AG04449 (cell line): ENCODE measurements at regions not wholly inside any gene's neighbourhood (a gene's known extent, or its start where the extent isn't known, plus 50 kb on each side); places are given as distances from the start of the nearest gene placed in this dataset.

ENCODE experiments used
- CTCF ChIA-PET: fragments of 350-600 bp; formaldehyde crosslinking; extraction: SDS; loops from one replicate; lab custom pipeline; 2021; ENCODE audit warnings: antibody characterized with exemption; lab: Yijun Ruan, JAX
- POLR2A ChIA-PET: fragments of 400-600, 350-600 bp; formaldehyde crosslinking; extraction: SDS; loops from one replicate; lab custom pipeline; 2020; ENCODE audit warnings: antibody characterized with exemption, inconsistent platforms; lab: Yijun Ruan, JAX
- DNase-seq: peaks from one replicate; pipeline ENCODE4 v3.0.0-alpha.2; 2010; ENCODE audit warnings: low read depth, low spot score
- H3K4me3 ChIP-seq: 2 replicates; pipeline ENCODE4 v1.5.1; 2011; ENCODE audit warnings: low read depth, mild to moderate bottlenecking, control low read depth, low read length
- TF ChIP-seq, protein P1 (sequence below): IDR thresholded peaks from one replicate; pipeline ENCODE4 v1.5.1; 2011; ENCODE audit warnings: mild to moderate bottlenecking, moderate library complexity, low read length, control low read depth, inconsistent platforms; ENCODE audit not compliant: insufficient read depth; ENCODE audit errors: missing control alignments

DNA sequence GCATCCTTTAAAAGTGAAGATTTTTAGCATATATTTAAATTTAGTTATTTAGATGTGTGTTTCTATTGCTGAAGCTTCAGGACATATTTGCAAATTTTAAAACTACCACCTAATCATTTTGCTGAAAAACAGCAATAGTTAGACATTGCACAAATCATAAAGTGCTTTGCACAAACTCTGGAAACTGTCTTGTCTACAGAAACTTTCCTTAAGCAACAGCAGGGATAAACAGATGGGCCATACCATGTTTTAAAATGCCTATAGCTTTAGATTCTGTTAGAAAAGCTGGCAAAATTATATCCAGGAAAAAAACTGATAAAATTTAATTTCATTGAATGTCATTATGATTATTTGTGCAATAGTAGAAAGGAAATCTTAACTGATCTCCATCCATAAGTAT, 1313.9 kb upstream of the ACVR2A start:
- CTCF ChIA-PET = no interaction called here
- TF ChIP-seq, protein P1, sequence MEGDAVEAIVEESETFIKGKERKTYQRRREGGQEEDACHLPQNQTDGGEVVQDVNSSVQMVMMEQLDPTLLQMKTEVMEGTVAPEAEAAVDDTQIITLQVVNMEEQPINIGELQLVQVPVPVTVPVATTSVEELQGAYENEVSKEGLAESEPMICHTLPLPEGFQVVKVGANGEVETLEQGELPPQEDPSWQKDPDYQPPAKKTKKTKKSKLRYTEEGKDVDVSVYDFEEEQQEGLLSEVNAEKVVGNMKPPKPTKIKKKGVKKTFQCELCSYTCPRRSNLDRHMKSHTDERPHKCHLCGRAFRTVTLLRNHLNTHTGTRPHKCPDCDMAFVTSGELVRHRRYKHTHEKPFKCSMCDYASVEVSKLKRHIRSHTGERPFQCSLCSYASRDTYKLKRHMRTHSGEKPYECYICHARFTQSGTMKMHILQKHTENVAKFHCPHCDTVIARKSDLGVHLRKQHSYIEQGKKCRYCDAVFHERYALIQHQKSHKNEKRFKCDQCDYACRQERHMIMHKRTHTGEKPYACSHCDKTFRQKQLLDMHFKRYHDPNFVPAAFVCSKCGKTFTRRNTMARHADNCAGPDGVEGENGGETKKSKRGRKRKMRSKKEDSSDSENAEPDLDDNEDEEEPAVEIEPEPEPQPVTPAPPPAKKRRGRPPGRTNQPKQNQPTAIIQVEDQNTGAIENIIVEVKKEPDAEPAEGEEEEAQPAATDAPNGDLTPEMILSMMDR = no peak
- no peak for DNase-seq
- H3K4me3 ChIP-seq = no peak overlapping the region
- POLR2A ChIA-PET = no interaction called here

DNA sequence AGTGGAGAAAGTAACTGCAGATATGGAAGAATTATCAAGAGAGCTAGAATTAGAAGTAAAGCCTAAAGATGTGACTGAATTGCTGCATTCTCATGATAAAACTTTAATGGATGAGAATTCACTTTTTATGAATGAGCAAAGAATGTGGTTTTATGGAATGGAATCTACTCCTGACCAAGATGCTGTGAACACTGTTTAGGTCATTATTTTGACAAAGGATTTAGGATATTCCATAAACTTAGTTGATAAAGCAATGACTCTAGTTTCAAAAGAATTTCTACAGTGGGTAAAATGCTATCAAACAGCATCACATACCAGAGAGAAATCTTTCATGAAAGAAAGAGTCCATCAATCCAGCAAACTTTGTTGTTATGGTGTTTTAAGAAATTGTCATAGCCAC, 1317.7 kb upstream of the ACVR2A start:
- TF ChIP-seq, protein P1 = no peak
- H3K4me3 ChIP-seq = no peak overlapping the region
- ChIA-PET CTCF (no interaction called here), POLR2A (no interaction called here)
- no peak for DNase-seq

DNA sequence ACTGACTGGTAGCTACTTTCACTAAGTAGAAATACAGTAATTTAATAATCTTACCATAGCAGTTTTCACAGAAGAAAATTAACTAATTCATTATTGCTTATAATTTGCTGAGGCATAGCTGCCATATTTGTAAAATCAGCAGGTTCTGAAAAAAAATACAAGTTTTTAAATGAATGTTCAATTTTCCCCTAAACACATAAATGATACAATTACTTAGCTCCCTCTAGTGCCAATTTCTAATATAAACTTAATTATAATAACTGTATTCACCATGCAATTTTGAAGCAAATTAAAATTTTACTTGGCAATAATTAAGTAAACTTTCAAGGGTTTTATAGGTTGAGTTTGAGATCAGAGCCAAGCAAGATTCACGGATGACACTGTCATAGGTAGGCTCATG, 1321.6 kb upstream of the ACVR2A start:
- TF ChIP-seq, protein P1 = no peak
- no peak for DNase-seq
- no peak overlapping the region for H3K4me3 ChIP-seq
- CTCF ChIA-PET = interaction anchor here (0.7 to 1.5 kb wide), 2 partner anchors 9 to 17 kb away, joined by 3 to 7 read pairs; no protein-coding TSS in a partner anchor
- POLR2A ChIA-PET = no interaction called here

DNA sequence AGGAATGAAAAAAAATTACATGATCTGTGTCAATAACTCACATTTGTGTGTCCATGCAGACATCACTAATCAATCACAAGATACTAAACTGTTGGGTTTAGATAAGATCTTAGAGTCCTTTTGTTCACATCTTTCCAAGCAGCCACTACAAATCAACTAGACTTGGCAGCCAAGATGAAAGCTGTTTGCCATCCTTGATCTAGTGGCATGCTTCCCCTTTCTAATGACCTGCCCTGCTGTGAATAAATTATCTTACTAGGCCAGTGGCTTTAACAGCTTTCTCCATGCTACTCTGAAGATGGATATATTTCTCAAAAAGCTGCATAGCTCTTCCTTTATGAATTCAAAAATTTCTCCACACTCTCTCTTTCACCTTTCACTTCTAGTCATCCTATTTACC, 1338.0 kb upstream of the ACVR2A start:
- no peak overlapping the region for H3K4me3 ChIP-seq
- POLR2A ChIA-PET = no interaction called here
- DNase-seq = no peak
- CTCF ChIA-PET = no interaction called here
- TF ChIP-seq, protein P1 = no peak

DNA sequence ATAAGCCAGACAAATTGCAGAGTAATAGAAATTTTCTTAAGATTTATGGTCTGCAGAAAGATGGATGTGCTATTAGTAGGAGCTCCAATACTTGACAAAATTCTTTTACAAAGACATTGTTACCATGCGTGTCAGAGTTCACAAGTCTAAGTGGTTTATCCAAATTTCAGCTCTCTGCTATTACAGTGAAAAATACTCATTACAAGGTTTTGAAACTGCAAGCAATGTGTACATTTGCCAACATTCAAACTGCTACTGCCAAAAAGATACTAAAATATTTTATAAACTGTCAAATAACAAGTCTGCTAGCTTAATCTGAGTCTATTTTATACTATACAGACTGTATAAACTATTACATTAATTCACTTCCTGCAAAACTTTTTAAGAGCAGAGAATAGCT, 1341.5 kb upstream of the ACVR2A start:
- TF ChIP-seq, protein P1 = no peak
- DNase-seq = no peak
- H3K4me3 ChIP-seq = no peak overlapping the region
- POLR2A ChIA-PET = no interaction called here
- CTCF ChIA-PET = interaction anchor here (0.6 kb wide), 1 partner anchor 788 kb away, joined by 3 read pairs; no protein-coding TSS in a partner anchor

DNA sequence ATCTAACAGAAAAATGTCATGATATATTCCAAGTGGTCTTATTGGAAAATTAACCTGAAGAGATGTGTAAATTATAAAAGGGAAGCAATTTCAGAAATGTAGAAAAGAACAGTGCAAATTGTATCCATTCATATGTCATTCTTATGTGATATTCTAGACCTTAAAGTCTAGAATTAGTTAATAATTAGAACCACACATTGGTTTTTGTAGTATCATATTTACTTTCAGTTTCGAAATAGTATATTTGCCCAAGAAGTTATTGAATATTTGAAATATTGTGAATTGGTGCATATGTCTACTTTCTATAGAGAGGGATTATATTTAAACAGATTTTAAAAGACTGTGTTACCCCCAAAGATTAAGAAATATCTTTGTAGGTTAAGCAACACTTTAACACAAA, 1348.6 kb upstream of the ACVR2A start:
- TF ChIP-seq, protein P1 = no peak
- CTCF ChIA-PET = no interaction called here
- no peak for DNase-seq
- H3K4me3 ChIP-seq = no peak overlapping the region
- POLR2A ChIA-PET = no interaction called here
